PC-3 (cell line): ENCODE measurements at regions not wholly inside any gene's neighbourhood (a gene's known extent, or its start where the extent isn't known, plus 50 kb on each side); places are given as distances from the start of the nearest gene placed in this dataset.

Source experiments
- EZH2 ChIP-seq: fragments of 300-600 bp; sonication (generic); IDR thresholded peaks from one replicate; pipeline ENCODE4 v1.6.1; 2017; ENCODE audit warnings: antibody characterized with exemption, mild to moderate bottlenecking, low read length; ENCODE audit not compliant: unreplicated experiment
- EZH2phosphoT487 ChIP-seq: fragments of 300-600 bp; sonication (generic); IDR thresholded peaks from 2 replicates; pipeline ENCODE4 v1.6.1; 2018; ENCODE audit warnings: mild to moderate bottlenecking, antibody characterized with exemption, low read length, borderline replicate concordance
- TF ChIP-seq, protein P1 (sequence below): fragments of 300-600 bp; sonication (generic); conservative IDR thresholded peaks from 2 replicates; pipeline ENCODE4 v1.5.1; 2017; ENCODE audit warnings: antibody characterized with exemption, low read depth, mild to moderate bottlenecking, low read length

DNA sequence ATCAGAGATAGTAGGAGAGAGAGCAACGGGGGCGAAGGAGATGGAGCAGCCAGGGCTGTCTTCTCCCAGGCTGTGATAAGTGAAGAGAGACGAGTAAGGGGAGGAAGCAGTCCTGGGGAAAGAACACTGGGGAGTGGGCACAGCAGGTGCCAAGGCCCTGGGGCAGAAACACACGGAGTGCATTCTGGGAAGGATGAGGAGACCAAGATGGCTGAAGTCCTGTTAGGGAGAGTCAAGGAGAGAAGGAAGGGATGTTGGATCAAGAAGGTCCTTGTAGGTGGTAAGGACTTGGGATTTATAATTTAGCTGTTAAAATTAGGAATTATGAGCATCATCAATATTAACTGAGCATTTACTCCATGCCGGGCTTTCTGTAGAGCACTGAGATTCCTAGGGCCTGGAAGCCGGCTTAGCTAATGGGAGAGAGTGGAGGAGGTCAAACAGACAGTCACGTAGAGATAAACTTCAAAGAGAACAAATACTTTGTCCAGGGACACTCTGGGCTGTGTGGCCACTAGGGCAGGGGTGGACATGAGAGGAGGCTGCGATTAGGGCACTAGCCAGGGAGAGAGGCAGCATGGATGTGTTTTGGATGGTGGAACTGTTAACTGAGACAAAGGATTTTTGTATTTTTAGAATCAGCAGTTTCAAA is 134.2 kb upstream of the PEG3 start:
- TF ChIP-seq, protein P1, sequence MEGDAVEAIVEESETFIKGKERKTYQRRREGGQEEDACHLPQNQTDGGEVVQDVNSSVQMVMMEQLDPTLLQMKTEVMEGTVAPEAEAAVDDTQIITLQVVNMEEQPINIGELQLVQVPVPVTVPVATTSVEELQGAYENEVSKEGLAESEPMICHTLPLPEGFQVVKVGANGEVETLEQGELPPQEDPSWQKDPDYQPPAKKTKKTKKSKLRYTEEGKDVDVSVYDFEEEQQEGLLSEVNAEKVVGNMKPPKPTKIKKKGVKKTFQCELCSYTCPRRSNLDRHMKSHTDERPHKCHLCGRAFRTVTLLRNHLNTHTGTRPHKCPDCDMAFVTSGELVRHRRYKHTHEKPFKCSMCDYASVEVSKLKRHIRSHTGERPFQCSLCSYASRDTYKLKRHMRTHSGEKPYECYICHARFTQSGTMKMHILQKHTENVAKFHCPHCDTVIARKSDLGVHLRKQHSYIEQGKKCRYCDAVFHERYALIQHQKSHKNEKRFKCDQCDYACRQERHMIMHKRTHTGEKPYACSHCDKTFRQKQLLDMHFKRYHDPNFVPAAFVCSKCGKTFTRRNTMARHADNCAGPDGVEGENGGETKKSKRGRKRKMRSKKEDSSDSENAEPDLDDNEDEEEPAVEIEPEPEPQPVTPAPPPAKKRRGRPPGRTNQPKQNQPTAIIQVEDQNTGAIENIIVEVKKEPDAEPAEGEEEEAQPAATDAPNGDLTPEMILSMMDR, result no peak
- no peak for TF ChIP-seq EZH2
- TF ChIP-seq EZH2phosphoT487, result no peak
